GM21360 (cell line): ENCODE measurements at regions not wholly inside any gene's neighbourhood (a gene's known extent, or its start where the extent isn't known, plus 50 kb on each side); places are given as distances from the start of the nearest gene placed in this dataset.
"Not testable (repeated sequence)": the region's sequence is repeated elsewhere in the genome, so short reads cannot be mapped to it uniquely, and the experiment has no call there.

Experiments
- ATAC-seq: cut with Tn5 transposase; IDR thresholded peaks from one replicate; pipeline ENCODE4 v1.9.1; 2021; ENCODE audit warnings: mild to moderate bottlenecking, moderate library complexity; ENCODE audit not compliant: unreplicated experiment

- no peak for ATAC-seq
Observed at GRCh38 chr12:62196146-62196545, 64.1 kb upstream of the USP15 start.

- ATAC-seq = not testable (repeated sequence)
Observed at GRCh38 chr12:62202861-62203260, 57.3 kb upstream of the USP15 start.

- no peak for ATAC-seq
Observed at GRCh38 chr12:62205346-62205745, 54.9 kb upstream of the USP15 start.

- no peak for ATAC-seq
Observed at GRCh38 chr12:62207248-62207647, 53.0 kb upstream of the USP15 start.
